ENCODE measurements at regions not wholly inside any gene's neighbourhood (a gene's known extent, or its start where the extent isn't known, plus 50 kb on each side); places are given as distances from the start of the nearest gene placed in this dataset.

DNA sequence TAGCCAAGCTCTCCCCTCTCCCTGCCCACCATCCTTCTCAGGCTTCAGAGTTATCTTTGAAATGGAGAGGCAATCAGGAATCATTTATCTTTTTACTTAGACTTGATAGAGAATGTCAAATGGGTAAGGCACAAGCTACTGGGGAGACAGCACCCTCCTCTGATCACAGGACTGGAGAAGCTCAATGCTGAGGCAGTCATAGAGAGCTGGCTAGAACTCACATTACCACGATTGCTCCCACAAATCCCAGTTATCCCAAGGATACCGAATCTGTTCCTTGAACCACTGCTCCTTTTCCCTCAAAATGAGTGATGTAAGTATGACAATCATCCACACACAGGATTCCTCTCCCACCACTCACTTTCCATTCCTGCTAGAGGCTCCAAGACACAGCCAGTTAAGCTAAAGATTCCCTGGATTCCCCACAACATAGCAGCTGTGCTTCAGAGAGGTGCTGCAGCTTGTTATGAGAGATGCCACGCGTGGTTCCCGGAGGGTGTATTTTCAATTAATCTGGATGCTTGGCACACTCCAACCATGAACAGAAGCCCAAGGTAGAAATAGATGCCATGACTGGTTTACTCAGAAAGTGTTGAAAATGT, 96.2 kb upstream of the VGLL2 start:
- no peak for DNase-seq

GRCh38 chr6:117169781-117170281, 95.5 kb upstream of the VGLL2 start:
- DNase-seq: no peak

DNA sequence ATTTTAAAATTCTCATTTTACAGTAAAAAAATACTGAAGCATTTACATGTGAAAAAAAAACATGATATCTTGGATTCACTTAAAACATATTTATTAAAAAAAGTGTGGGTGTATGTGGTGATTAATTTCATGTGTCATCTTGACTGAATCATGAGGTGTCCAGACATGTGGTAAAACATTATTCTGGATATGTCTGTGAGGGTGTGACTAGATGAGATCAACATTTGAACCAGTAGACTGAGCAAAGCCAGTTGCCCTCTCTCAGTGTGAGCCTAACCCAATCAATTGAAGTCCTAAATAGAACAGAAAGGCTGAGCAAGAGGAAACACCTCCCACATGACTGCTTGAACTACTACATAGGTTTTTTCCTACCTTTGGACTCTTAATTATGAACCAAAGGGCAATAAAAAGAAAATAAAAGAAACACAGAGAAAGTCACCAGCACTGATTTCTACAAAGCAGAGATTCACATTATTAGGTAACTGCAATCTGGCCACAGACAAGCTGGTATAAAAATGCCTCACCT, 90.5 kb upstream of the VGLL2 start:
- no peak for DNase-seq

DNA sequence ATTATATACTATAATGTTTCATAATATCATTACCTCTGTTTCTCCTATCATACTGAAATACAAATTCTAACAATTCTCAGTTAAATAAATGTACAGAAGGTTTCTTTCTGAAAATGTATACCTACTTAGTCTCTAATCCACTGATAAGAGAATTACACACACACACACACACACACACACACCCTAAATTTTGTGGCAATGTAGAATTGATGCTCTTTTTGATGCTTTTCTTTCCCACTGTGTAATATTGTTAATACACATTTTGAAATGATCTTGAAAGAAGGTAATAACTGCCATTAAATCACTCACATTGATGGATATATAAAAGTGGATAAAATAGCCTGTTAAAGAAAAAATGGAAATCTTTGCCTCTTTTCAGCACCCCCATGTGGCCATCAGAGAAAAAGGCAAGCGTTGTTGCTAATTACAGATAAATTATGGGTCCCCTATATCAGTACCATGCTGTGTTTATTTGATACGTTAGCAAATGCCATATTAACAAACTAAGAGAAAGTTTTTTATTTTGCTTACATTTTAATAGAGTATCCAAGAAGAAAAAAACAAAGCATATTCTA, 76.6 kb upstream of the VGLL2 start:
- no peak for DNase-seq

DNA sequence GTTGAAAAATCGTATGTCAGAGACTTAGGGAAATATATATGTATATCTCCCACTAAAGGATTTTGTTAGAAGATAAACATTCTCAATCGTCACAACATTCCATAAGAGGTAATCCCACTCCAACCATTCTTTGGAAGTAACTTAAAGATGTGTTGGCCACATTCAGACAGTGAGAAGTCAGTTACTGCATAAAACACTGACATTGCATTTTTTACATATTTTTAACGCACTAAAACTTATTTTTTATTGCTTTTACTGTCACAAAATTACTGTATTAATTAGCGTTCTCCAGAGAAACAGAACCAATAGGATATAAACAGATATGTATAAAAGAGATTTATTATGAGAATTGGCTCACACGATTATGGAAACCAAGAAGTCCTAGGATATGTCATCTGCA, 74.3 kb upstream of the VGLL2 start:
- no peak for DNase-seq

GRCh38 chr6:117191448-117191847, 73.9 kb upstream of the VGLL2 start:
- DNase-seq: no peak

GRCh38 chr6:117194271-117194670, 71.1 kb upstream of the VGLL2 start:
- no peak for DNase-seq

GRCh38 chr6:117194978-117195377, 70.4 kb upstream of the VGLL2 start:
- DNase-seq: peak; percentile 38 to 63

GRCh38 chr6:117195728-117196127, 69.6 kb upstream of the VGLL2 start:
- no peak for DNase-seq

- DNase-seq: no peak
Measured at GRCh38 chr6:117200067-117200466, 65.3 kb upstream of the VGLL2 start.

- DNase-seq: no peak
Measured at GRCh38 chr6:117204903-117205302, 60.5 kb upstream of the VGLL2 start.

GRCh38 chr6:117205876-117206275, 59.5 kb upstream of the VGLL2 start:
- no peak for DNase-seq

DNA sequence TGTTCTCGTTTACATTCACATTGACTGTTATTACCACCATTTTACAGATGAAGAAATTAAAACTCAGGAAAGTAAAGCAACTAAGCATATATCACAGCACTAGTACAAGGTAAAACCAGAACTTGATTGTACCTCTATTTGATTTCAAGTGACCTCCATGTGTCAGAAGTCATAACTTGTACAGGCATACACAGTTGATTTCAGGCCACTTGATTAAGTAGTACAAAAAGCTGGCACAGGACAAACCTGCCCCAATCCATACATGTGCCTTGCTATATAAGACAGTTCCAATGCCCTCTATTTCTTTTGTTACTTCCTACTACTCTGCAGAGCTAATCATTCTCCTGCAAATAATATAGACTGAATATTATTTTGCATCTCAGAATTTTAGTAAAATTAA, 58.8 kb upstream of the VGLL2 start:
- no peak for DNase-seq

DNA sequence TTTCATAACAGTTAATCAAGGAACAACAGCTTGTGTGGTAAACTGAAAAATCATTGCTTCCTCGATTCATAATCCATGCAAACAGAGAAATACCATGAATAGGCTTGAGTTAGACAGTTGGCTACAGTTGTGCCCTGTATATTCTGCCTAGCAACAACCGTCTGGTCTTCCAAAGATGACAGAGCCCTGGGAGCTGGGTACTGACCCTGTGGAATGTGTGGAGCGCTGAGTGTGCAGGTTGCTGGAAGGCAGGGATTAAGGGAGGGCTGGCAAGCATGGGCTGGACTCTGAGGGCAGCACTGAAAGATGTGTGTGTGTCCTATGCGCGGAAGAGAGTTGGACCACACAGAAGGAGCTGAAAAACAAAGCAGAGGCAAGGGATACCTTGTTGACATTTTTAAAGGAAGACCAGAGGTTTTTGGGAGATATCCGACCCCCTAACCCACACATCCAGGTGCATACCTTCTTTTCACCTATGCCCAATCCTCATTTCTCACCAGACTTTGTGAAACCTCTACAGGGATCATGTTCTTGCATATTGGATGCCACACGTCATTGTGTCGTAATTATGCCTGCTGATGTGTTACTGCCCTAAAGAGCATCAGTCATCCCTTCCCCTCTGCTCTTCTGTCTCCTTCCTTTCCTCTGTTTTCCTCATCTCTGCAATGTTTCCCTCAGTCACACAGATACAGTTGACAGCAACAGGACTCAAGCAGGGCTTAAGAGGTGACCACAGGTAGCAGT, 58.2 kb upstream of the VGLL2 start:
- no peak for DNase-seq

- DNase-seq: no peak
Measured at GRCh38 chr6:117210279-117210678, 55.1 kb upstream of the VGLL2 start.

GRCh38 chr6:117215353-117216090, 49.8 kb upstream of the VGLL2 start:
- no peak for DNase-seq

Data from SHP77 (cell line).